ENCODE measurements at regions not wholly inside any gene's neighbourhood (a gene's known extent, or its start where the extent isn't known, plus 50 kb on each side); places are given as distances from the start of the nearest gene placed in this dataset.
"Not testable (repeated sequence)": the region's sequence is repeated elsewhere in the genome, so short reads cannot be mapped to it uniquely, and the experiment has no call there.

GRCh38 chr4:98828801-98829200 is 100.1 kb downstream of the EIF4E start:
- no peak for DNase-seq

DNA sequence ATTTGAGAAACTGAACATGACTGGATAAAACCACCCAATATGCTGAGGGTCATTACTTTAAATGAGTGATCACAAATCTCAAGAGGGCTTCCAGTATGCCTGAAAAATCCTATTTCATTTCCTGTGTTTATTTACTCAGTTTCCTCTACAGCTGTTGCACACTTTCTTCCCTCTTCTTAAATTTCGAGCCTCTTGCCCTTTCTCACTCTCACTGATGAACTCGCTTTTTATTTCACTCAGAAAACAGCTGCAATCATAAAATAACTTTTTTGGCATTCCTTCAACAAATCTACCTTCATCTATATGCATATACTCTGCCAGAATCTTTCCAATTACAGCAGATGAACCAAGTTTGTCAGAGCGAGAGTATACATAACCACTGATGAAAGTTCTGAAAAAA is 101.3 kb downstream of the EIF4E start:
- no peak for DNase-seq

DNA sequence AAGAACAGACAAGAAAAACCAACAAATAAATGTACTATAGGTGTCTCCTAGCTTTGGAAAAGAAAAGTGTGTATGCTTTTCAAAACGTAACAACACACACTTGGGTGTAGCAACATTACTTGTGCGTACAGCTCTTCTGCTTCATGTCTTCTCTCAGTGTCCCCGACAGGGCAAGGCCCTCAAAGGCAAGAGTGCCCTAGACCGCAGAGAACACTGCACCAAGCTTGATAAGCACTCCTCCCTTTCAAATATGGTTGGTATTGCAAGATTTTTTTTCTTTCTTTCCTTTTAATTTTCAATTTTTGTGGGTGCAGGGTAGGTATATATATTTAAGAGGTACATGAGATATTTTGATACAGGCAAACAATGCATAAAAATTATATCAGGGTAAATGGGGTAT is 106.8 kb downstream of the EIF4E start:
- DNase-seq, result no peak

GRCh38 chr4:98818116-98818515 is 110.8 kb downstream of the EIF4E start:
- not testable (repeated sequence) for DNase-seq

GRCh38 chr4:98816816-98817215 is 112.1 kb downstream of the EIF4E start:
- no peak for DNase-seq

DNA sequence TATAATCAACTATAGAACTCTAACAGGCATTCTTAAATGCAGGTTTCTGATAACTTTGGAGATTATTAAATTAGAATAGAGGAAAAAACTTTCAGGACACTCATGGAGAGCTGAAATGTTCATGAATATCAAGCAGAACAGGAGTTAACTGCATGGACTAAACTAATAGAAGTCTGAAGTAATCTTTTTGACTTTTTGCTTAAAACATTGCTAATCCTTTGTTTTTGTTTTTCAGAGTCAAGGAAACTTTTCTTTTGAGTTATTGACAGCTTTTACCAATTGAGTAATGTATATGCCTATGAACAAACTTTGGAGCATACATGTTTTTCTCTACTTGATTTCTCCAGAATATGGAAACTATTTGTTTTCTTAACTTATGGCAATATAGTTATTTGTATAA is 112.5 kb downstream of the EIF4E start:
- DNase-seq, result no peak

DNA sequence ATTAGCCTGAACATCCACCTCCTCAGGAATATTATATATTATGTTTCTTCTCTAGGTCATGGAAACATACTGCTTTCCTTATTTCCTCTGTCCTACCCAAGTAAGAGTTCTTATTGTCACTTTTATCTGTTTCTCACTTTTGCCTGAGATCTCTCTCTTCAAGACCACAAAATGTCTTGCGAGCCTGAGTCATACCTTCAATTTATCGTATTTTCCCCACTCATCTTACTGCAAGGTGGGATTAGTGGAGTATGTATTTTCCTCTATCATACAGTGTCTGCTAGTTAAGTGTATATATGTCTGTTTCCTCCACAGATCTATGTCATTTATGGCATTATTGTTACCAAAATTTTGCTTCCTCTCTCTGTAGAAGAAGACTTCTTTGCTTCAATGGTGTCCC is 124.5 kb downstream of the EIF4E start:
- no peak for DNase-seq

DNA sequence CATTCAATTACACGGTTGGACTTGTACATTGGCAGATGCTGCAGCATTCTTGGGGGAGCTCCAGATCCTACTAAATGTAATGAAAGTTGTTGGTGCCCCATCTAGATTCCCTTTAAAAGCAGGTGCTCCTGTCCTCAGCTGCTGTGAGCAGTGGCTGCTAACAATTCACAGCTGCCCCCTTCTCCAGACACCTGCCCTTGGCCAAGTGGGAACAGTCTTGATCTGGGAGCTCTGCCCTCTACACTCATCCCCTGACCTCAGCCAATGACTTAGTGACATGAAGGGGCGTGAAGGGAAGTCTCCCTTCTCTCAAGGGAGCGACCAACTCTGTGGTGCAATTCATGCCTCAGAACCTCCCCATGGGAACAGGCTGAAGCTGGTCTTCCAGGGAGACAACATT is 125.7 kb downstream of the EIF4E start:
- DNase-seq, result no peak

DNA sequence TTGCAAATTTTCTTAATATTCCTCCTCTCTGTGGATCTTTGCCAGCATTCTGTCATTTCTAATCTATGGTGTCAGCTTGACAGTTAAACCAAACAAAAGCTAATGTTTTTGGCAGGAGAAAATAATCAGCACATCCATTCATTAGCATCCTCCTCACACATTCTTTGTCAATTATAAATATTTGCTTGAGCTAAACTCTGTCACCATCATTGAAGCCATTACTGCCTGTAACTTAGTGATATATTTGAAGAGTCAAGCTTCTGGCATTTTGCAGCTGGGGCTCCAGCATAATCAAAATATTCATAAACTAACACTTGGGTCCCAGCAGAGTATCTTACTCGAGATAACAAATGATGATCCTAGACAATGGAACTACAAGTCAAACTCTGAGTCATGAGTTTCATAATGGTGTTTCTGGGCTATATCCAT is 126.1 kb downstream of the EIF4E start:
- DNase-seq, result no peak

- no peak for DNase-seq
Measured at GRCh38 chr4:98801259-98801725, 127.6 kb downstream of the EIF4E start.

DNA sequence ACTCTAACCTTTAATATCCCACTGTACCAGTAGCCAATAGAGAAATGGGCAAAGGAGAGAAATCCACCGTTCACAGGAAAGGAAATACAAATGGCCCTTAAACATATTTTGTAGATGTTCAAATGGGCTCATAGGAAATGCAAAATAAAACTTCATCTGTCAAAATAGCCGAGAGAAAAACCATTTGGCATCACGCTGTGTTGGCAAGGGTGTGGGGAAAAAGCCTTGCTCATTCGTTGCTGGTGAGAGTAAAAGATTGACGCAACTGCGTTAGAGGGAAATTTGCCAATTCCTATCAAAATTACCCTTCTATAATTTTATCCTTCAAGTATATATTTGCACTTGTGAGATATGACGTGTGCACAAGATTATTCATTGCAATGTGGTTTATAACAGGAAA is 131.9 kb downstream of the EIF4E start:
- DNase-seq, result no peak

GRCh38 chr4:98794565-98795205 is 134.2 kb downstream of the EIF4E start:
- no peak for DNase-seq

- DNase-seq, result no peak
Measured at GRCh38 chr4:98793658-98794057, 135.2 kb upstream of the TSPAN5 start.

- DNase-seq, result no peak
Measured at GRCh38 chr4:98786866-98787265, 128.5 kb upstream of the TSPAN5 start.

DNA sequence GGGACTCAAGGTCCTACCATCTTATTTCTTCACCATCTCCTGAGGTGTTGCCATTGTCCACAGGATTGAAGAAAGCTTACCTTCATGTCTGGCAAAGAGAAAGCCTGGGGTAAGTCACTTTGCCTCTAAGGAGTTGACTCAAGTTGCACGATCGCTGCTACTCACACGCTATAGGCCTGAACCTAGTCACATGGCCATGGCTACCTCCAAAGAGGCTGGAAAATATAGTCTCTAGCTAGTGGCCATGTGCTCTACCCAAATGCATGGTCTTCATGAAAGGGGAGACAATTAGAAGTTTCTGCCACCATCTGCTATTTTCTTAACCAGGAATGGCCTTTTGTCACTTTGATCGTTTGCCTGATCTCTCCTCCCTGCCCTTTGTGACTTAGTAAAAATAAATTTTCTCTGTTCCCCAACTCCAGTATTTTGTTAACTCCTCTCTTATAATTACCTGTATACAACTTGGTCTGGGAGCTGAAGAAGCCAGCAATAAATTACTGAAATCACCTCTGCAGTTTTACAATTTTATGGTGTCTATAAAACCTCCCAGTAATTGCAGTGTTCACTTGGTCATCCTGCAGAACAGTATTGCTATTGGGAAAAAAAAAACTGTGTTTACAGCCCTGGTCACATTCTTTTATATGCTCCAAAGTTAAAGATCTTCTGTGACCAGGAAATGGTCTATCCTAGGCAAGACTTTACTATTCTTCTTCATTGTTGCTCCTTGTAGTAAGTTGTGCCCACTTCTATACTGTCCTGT is 126.7 kb upstream of the TSPAN5 start:
- no peak for DNase-seq

GRCh38 chr4:98781641-98782357 is 123.4 kb upstream of the TSPAN5 start:
- DNase-seq, result no peak

GRCh38 chr4:98780926-98781325 is 122.5 kb upstream of the TSPAN5 start:
- DNase-seq, result no peak

- DNase-seq, result no peak
Measured at GRCh38 chr4:98779088-98779487, 120.7 kb upstream of the TSPAN5 start.

DNA sequence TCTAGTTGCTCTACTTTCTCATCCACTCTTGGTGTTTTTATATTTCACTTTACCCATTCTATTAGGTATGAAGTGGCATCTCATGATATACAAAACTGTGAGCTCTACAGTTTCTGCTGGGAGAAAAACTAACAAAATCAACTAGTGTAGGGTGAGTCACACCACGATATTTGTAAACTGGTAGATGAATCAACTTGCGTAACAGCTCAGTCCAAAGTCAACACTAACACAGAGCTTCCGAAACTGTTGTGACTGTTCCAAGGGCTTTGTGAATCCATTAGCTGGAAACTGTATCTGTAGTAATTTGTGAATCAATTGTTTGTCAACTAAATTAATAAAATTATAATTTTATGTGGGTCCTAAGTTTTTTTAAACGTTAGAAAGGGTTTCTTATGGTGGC is 119.8 kb upstream of the TSPAN5 start:
- no peak for DNase-seq

DNA sequence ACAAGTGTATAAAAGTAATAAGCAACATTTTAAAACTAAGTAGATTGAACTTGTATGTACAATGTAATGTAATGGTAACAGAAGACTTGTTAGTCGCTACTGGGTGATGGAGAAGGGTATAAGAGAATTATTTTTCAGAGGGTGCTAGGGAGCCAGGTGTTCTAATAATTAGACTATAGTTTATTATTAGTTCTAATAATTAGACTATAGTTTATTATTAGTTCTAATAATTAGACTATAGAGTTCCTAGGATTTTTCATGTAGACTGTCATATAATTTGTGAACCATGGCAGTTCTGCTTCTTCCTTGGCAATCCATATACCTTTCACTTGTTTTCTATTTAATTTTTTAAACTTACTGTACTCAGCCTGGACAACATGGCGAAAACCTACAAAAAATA is 117.3 kb upstream of the TSPAN5 start:
- DNase-seq, result no peak

GRCh38 chr4:98773638-98774037 is 115.2 kb upstream of the TSPAN5 start:
- DNase-seq, result no peak

GRCh38 chr4:98771959-98772632 is 113.7 kb upstream of the TSPAN5 start:
- DNase-seq, result no peak

DNA sequence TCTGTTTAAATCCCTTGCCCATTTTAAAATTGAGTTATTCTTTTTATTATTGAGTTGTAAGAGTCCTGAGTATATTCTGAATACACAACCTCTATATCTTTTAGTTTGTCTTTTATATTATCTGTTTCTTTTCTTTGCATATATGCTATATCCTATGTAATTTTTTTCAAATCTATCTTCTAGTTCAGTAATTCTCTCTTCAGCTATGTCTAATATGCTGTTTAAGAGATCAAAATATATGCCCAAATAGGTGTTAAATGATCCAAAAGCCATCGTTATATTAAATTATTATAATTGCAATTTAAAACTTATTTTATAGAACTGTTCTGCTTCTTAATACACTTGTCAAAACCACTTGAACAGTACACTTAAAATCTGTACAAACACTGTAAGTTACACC is 107.4 kb upstream of the TSPAN5 start:
- no peak for DNase-seq

Measured in NK-92 treated with Interleukin-12 subunit alpha and Interleukin-12 subunit beta, amount 100 ng/mL, for 24 hours (cell line).